GM03348 (cell line): ENCODE measurements at regions not wholly inside any gene's neighbourhood (a gene's known extent, or its start where the extent isn't known, plus 50 kb on each side); places are given as distances from the start of the nearest gene placed in this dataset.
"Not testable (repeated sequence)": the region's sequence is repeated elsewhere in the genome, so short reads cannot be mapped to it uniquely, and the experiment has no call there.

ENCODE experiments used
- DNase-seq: peaks from one replicate; pipeline ENCODE4 v3.0.0; 2012; ENCODE audit warnings: low spot score

GRCh38 chr3:62926494-62926893 lies 51.3 kb upstream of the CADPS start:
- no peak for DNase-seq

GRCh38 chr3:62928256-62928655 lies 53.0 kb upstream of the CADPS start:
- no peak for DNase-seq

GRCh38 chr3:62929771-62930170 lies 54.6 kb upstream of the CADPS start:
- no peak for DNase-seq

GRCh38 chr3:62935793-62936192 lies 60.6 kb upstream of the CADPS start:
- DNase-seq = no peak

GRCh38 chr3:62936626-62937254 lies 61.5 kb upstream of the CADPS start:
- no peak for DNase-seq

- DNase-seq = no peak
These were observed 63.4 kb upstream of the CADPS start for GRCh38 chr3:62938583-62938982.

- no peak for DNase-seq
These were observed 64.5 kb upstream of the CADPS start for GRCh38 chr3:62939707-62940106.

GRCh38 chr3:62940771-62941563 lies 65.8 kb upstream of the CADPS start:
- peak; percentile 13 for DNase-seq

GRCh38 chr3:62942227-62942626 lies 67.0 kb upstream of the CADPS start:
- DNase-seq = no peak

GRCh38 chr3:62942764-62943163 lies 67.5 kb upstream of the CADPS start:
- DNase-seq = no peak

GRCh38 chr3:62948921-62949320 lies 73.7 kb upstream of the CADPS start:
- no peak for DNase-seq

- no peak for DNase-seq
These were observed 75.0 kb upstream of the CADPS start for GRCh38 chr3:62950210-62950609.

- no peak for DNase-seq
These were observed 75.9 kb upstream of the CADPS start for GRCh38 chr3:62951037-62951613.

GRCh38 chr3:62951880-62952279 lies 76.7 kb upstream of the CADPS start:
- not testable (repeated sequence) for DNase-seq

- DNase-seq = no peak
These were observed 79.4 kb upstream of the CADPS start for GRCh38 chr3:62954580-62954979.

GRCh38 chr3:62955126-62955525 lies 79.9 kb upstream of the CADPS start:
- DNase-seq = no peak

GRCh38 chr3:62956411-62956810 lies 81.2 kb upstream of the CADPS start:
- no peak for DNase-seq

- no peak for DNase-seq
These were observed 86.8 kb upstream of the CADPS start for GRCh38 chr3:62961874-62962556.

GRCh38 chr3:62962714-62963113 lies 87.5 kb upstream of the CADPS start:
- no peak for DNase-seq

- no peak for DNase-seq
These were observed 90.1 kb upstream of the CADPS start for GRCh38 chr3:62965311-62965710.

GRCh38 chr3:62968128-62968527 lies 92.9 kb upstream of the CADPS start:
- no peak for DNase-seq

- no peak for DNase-seq
These were observed 95.4 kb upstream of the CADPS start for GRCh38 chr3:62970648-62971047.

- no peak for DNase-seq
These were observed 100.3 kb upstream of the CADPS start for GRCh38 chr3:62975566-62975965.
